ENCODE measurements at regions not wholly inside any gene's neighbourhood (a gene's known extent, or its start where the extent isn't known, plus 50 kb on each side); places are given as distances from the start of the nearest gene placed in this dataset.

DNA sequence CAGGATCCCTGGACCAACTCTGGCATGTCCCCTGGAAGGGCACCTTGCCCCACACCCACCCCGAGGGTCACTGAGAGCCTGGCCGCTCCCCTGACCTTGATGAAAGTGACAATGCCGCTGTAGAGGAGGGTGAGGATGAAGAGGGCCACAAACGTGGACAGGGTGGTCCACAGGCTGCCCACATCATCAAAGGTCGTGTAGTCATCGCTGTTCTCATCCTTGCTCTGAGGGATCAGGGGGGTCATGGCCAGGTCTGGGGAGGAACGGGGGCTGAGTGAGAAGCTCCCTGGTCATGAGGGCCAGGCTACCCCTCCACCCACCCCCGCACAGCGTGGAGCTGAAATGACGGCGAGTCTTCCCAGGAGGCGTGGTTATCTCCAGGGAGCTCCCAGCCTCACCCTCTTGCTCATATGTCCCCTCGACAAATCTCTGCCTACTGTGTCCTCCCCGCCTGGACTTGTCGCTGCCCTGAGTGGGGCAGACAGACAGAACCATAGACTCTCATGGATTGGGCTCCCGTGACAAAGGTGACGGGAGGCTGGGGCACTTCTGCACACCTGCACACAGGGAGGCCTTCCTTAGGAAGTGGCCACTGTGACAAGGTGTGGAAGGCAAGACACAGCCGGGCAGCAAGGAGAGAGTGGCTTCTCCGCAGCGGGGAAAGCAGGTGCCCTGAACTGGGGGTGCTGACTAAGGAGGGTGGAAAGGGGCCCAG is 311.1 kb downstream of the TMEM121 start:
- no peak for DNase-seq

DNA sequence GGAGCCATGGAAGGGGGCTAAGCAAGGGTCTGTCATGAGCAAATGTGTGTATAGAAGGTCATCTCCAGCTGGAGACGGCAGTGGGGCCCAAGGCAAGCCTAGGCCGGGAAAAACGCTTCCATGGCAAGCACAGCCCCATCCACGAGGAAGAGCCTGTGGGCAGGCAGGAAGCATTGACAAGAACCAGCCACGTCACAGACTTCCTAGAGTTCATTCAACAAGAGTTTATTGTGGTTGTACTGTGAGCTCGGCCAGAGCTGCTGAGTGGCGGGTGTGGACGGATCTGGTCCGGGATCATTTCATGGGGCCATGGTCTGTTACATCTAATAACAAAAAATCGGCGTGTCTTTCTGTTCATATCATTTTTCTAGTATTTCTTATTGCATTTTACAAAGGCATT is 311.7 kb downstream of the TMEM121 start:
- DNase-seq, result no peak

DNA sequence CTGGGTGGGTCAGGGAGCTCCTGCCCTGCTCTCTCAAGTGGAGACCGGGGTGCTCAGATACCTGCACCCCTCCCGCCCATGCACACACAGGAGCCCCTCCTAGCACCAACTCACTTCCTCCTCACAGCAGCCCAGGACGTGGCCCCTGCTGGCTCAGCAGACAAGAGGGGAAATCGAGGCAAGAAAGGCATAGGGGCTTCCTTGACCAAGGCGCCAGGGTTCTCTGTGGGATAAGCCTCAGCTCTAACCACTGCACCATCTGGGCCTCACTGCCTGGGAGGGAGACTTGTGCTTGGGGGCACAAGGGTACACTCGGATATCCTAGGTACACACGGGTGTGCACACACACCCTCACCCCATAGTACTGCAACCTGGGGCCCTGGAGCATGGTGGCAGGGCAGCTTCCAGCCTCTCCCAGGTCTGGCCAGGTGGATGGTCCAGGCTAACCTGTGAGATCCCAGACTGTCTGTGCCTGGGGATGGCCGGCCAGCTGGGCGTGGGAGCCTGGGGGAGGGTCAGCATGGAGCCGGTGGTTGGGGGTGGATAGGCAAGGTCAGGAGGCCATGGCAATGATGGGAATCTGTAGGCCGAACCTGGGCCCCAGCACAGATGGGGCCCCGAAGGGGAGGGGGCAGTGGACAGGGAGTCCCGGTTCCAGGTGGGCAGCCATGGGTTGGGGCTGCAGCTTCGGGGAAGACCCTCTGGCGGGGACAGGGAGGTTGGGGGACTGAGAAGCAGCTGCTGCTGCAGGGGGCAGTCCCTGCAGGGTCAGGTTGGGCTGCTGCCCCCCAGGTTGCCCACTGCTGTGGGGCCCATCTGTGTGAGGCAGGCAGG is 312.4 kb downstream of the TMEM121 start:
- DNase-seq, result no peak

DNA sequence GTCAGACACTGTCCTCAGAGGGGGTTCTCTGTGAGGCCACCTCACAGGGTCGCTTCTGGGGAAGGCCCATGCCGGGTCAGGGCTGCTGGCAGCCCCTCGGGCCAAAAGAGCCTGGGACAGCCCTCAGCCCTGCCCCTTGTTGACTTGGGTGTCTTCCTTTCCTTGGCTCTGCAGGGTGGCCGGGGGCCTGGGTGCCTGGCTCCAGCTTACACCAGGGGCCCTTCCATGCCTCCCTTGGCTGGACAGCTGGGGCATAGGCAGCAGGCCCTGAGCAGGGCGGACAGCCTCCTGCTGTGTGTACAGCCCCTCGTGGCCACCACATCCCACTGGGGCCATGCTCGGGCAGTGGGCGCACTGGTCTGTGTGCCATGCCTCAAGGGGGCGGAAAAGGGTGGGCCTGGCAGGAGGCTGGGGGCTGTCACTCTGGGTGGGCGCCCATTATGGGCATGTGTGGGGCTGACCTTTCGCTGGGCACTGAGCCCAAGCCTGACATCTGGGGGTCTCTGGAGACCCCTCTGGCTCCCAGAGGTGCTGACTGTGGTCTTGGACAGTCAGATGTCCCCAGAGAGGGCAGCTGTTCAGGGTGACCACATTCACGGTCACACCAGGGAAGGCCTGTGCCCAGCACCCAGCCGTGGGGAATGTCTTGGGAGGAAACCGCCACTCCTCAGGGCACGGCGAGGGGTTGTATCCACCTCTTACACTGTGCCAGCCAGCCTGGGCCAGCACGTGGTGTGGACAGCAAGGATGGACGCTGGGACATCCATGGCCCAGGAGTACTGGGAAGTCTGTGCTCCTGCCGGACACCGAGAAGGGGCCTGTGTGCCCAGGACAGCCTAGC is 313.3 kb downstream of the TMEM121 start:
- DNase-seq, result no peak

DNA sequence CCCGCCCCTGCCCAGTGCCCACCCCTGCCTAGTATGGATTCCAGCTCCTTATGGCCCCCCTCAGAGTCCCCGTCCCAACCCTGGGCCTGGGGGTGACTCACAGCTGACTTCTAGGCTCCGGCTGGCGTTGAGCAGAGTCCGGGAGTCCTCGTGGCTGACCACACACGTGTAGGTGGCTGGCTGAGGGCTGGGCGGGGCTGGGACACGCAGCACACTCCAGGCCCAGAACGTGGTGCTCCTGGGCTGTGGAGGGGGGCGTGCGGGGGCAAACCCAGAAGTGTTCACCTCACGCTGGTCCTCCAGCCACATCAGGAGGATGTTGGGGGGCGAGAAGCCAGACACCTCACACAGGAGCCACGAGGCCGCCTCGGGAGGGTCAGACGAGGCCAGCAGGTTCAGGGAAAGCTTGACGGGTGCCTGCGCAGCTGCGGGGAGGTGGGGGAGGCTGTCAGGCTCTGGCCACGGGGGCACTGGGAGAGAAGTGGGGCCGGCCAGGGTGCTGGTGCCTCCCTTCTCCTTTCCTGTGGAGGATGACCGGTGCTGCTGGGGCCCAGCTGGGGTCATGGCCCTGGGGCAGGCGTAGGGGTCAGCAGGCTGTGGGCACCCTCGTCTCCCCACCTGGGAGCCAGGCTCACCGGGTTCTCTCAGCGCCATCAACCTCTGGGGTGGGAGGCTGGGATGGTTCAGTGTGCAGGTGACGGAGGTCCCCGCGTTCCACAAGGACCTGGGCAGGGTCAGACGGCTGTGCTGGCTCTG is 314.1 kb downstream of the TMEM121 start:
- no peak for DNase-seq

DNA sequence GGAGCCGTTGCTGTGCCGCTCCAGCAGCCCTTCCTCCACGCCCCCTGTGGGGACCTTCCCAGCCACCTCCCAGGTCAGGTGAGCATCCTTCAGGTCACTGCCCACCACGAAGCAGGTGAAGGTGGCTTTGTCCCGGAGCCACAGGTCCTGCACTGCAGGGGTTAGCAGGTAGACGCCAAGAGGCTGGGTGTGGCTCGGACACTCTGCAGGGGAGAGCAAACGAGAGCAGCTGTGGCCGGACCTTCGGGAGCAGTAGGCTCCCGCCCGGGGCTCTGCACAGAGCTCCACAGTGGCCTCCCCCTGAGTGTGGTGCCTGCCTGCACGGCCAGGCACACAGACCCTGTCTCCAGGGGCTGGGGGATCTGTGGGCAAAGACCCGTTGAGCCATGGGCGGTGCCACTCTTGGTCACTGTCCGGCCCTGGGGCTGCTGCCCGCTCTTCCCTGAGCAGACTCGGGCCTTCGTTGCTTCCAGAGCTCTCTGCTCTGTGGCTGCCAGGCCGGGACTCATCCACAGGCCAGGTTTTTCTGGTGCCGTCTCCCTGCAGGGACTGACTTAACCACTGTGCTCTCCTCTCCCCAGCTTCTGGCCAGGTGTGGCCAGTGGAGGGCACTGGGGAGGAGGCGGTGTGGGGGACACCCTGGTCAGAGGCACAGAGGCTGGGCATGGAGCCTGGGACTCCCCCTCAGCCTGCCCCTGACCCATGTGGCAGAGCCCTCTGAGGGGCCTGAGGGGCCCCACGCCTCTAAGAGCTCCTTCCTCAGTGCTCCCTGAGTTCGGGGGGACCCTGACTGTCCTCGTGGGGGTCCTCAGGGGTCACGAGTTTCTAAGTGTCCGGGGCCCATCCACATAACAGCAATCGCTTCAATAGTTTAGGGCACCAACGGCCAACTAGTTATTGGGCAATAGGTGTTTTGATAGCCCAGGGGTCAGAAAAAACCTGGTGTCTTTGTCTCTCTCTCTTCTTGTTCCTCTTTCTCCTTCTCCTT is 314.9 kb downstream of the TMEM121 start:
- DNase-seq, result no peak

DNA sequence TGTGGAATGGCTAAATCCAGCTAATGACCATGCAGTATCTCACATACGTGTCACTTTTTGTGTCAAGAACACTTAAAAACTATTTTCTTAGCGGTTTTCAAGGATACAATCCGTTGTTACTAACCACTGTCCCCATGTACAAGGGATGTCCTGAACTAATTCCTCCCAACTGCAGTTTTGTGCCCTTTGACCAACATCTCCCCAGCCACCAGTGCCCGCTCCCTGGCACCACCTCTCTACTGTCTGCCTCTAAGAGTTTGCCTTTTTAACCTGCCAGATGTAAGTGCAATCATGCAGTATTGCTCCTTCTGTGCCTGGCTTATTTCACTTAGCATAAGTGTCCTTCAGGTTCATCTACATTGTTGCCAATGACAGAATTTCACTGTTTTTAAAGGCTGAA is 315.7 kb downstream of the TMEM121 start:
- no peak for DNase-seq

DNA sequence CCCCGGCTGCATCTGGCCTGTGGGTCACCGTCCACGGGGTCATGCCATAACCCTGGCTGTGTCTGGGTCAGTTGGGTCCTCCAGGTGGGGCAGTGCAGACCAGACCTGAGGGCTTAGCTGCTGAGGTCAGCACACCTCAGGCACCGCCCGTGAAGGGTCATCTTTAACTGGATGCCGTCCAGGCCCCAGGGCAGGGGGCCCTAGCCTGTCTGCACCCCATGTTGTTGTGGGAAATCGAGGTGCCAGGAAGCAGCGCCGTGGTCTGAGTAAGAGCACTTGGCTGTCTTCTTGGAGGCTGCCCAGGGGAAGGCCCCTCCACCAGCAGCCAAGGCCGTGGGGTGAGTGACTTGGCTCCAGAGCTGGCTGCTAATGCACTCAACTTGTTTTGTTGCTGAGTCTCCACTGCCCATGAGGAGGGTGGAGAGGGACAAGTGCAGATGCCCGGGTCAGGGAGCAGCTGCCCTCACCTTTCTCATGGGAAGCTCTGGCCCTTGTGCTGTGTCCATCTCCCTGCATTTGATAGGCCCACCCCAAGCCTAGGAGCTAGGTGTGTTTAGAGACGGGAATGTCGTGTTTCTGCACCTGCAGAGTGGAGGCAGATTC is 317.2 kb downstream of the TMEM121 start:
- DNase-seq, result no peak

DNA sequence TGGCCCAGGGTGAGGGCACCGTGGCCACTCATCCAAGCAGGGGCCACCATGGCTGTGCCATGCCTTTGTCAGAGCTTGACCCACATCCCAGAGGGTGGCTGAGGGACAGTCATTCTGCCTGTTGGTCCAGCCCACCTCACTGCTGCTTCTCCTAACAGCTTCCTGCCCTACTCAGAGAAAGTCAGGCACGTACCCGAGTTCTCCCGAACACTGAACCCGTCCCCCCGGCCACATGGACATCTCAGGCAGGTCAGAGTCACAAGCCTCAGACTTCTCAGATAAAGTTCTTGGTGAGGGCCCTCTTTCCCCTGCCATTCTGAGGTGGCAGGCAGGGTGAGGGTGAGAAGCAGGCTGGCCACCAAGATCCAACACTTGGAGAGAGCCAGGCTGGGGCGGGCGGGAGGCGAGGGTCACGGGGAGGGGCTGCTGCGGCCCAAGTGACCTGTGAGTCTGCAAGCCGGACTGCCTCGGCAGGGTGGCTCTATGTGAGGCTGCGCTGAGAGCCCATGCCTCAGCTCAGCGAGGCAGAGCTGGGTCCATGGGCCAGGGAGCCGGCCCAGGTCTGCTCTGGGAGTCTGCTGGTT is 317.8 kb downstream of the TMEM121 start:
- no peak for DNase-seq

DNA sequence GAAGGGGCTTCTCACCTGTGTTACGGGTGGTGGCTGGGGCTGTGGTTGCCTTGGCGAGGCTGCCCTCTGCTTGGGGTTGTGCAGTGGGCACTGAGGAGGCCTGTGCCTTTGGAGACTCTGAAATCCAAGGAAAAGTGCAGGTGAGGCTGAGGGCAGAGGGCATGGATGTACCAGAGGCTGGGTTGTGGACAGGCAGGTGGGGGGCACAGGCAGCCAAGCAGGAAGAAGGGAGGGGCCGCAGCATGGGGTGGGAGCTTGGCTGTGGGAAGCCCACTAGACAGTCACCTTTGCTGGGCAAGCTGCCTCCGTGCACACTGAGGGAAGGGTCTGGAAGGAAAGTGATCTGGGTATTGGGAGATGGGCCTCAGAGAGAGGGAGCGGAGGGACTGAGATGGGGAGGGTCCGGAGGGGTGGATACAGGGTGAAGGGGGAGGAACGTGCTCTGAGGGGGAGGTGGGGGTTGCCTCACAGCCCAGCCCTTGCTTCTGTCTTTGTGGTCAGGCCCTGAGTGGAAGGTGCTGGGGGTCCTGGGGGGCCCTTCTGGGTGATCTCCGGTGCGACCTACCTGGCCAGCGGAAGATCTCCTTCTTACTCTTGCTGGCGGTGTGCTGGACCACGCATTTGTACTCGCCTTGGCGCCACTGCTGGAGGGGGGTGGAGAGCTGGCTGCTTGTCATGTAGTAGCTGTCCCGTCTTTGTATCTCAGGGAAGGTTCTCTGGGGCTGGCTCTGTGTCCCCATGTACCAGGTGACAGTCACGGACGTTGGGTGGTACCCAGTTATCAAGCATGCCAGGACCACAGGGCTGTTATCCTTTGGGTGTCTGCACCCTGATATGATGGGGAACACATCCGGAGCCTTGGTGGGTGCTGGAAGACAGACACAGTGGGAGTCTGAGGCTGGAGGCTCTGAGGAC is 318.7 kb downstream of the TMEM121 start:
- DNase-seq, result no peak

DNA sequence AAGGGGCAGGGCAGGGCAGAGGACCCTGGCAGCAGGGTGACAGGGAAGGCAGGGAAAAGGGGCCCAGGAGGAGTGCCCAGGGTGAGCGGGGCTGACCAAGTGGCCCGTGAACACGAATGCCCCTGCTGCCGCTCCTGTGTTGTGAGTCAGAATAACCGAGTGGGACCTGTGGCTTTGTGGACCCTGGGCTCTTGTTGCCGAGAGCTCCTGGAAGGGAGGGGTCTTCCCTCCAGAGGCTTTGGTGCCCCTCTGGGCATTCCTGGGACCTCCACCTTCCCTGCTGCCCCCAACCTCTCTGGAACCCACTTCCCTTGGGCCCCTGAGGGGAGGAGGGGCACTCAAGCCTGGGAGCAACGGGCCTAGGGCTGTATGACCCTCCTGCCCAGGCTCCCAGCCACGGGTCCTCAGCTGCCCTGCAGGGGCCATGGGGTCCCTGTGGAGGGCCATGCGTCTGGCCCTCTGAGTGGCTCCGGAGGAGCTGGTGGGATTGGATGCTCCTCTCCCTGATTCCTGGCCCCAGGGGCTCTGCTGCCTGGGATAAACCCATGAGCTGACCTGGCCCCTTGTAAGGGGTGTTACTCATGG is 319.4 kb downstream of the TMEM121 start:
- DNase-seq, result no peak

DNA sequence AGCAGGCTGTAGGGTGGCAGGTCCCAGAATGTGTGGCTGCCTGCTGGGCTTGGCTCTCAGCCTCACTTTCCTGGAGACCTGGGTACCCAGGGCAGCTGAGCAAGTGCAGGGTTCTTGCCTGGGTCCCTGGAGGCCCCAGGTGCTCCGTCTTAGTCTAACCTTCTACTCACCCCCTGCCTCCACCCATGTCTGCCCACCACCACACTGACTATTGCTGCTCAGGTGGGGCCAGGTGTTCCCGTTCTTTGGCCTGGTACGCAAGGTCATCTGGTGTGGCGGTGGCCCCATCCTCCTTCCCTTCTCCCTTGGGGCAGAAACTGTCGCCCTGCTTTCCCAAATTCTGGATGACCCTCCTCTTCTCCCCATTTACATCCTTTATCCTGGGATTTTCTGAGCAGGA is 319.9 kb downstream of the TMEM121 start:
- DNase-seq, result no peak

DNA sequence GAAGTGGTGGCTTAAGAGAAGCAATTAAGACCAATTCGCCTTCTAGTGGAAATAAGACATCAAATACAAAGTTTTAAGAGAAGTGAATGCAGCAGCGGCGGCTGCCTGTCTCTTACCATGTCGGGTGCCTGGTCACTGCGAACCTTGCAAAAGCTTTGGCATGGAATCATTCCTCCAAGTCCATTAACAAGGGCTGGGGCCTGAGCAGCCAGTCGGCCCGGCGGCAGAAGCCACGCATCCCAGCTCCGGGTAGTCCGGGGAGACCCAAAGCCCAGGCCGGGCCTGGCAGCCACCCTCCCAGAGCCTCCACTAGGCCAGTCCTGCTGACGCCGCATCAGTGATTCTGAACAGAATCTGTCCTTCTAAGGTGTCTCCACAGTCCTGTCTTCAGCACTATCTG is 321.0 kb downstream of the TMEM121 start:
- no peak for DNase-seq

DNA sequence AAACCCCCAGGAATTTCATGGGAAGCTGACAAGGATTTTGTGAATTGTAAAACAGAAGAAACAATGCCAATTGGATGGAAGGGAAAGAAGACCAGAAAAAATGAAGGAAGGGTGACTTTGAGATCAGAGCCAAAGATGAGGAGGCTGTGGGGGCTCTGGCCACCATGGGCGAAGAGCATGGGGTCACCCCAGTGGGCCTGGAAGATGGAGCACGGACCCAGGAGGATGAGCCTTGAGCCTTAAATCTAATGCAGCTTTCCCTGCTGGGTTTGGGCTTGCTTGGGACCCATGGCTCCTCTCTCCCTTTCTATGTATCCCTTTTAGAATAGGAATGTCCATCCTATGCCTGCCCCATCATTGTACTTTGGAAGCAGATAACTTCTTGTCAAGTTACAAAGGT is 322.2 kb downstream of the TMEM121 start:
- DNase-seq, result no peak

DNA sequence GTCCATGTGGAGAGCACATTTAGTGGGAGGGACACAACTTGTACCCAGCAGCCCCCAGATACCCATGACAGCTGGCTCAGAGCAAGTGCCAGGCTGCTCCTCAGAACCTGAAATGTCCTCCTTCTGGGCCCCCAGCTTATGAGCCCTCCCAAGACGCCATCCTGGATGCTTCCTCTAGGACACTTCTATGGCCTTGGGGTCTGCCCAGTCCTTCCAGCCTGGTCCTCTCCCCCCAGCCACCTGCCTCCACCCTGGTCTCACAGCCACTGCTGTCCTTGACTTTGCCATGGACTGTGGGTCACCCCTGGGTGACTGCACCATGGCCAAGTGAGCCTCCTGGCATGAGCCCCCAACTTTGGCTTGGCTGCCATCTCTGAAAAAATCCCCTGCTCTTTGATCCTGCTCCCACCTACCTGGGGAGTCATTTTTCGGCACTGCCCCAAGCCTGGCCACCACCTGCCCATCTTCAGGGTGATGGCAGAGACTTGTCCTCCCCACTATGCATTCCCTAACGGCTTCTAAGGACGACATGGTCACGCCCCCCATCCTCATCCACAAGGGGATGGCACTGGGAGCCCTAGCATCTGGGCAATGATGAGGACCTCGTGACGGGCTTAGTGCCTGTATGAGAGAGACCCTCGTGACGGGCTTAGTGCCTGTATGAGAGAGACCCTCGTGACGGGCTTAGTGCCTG is 323.7 kb downstream of the TMEM121 start:
- no peak for DNase-seq

DNA sequence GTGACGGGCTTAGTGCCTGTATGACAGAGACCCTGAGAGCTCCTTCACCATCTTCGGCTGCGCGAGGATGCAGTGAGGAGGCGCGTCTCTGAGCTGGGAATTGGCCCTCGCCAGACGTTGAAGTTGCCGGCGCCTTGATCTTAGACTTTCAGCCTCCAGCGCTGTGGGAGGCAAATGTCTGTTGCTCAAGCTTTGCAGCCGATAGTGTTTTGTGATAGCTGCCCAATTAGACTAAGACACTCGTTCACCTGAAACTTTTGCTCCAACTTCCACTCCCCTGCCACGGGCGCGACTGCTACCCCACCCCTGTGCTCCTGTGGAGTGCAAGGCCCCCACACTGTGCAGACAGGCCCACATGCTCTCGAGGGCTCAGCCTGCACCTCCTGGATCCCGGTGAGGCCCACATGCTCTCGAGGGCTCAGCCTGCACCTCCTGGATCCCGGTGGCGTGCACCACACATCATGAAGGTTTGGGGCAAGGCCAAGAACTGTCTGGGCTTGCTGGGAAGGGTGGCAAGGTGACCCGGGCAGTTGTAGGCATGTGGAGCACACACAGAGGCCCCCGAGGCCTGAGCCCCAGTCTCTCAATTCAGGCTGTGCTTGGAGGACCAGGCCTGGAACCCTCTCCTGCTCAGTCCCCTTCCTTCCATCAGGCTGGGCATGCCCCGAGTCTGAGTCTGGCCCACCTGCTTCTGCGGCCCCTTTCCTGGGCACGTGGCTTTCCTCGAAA is 324.6 kb downstream of the TMEM121 start:
- no peak for DNase-seq

DNA sequence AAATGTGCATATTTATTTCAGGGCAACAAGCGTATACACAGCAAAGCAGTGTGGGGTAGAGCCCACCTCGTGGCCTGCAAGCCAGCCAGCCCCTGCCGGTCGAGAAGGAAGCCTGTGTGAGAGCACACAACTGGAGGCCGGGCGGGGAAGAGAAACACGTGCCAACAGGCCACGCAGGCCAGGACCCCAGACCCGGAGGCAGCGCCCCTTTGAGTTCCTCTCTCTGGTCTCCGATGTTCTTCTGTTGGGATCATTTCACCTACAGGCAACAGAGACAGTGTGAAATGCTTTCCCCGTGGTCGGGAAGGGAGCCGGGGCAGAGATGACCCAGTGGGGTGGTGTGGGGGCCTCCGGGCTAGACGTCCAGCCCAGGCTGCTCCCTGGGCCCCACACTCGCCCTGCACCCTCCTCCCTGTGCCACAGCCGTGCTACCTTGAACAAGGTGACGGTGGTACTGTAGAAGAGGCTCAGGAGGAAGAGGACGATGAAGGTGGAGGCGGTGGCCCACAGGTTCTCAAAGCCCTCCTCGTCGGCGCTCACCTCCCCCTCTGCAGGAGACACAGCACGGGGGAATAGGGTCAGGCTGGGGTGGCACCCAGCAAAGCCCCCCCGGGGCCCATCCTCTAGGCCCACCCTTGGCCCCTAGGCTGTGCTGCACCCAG is 325.5 kb downstream of the TMEM121 start:
- DNase-seq, result no peak
